H1 (cell line): ENCODE measurements at regions not wholly inside any gene's neighbourhood (a gene's known extent, or its start where the extent isn't known, plus 50 kb on each side); places are given as distances from the start of the nearest gene placed in this dataset.

ENCODE experiments used
- CTCF ChIA-PET: fragments of 300-600 bp; sonication (Branson Sonifier 250); formaldehyde crosslinking; loops from one replicate; lab custom pipeline; 2021; ENCODE audit not compliant: partially characterized antibody; lab: Charles Lee
- POLR2A ChIA-PET: fragments of 300-600 bp; sonication (Branson Sonifier 250); formaldehyde crosslinking; loops from one replicate; lab custom pipeline; 2021; ENCODE audit warnings: inconsistent platforms; ENCODE audit not compliant: partially characterized antibody; lab: Charles Lee
- DNase-seq, 2 experiments: peaks; one replicate each; pipeline versions ENCODE4 v3.0.0 to v3.0.0-alpha.2; 2010 to 2022; ENCODE audit warnings: low spot score in 2 of 2, low read depth in 1 of 2, mixed read lengths in 1 of 2
- FAIRE-seq: peaks from 2 replicates; lab custom pipeline; 2011; peaks lifted over from hg19 to GRCh38; lab: Jason Lieb, UNC
- H2AFZ ChIP-seq: 2 replicates; pipeline ENCODE4 v1.8.1; 2012; ENCODE audit warnings: low read length, inconsistent platforms
- H2AK5ac ChIP-seq: 2 replicates; pipeline ENCODE4 v1.6.1; 2013; ENCODE audit warnings: low read depth, low read length
- H2BK120ac ChIP-seq: replicated peaks from 2 replicates; pipeline ENCODE3; 2013; ENCODE audit warnings: low read depth, low read length, inconsistent platforms
- H2BK12ac ChIP-seq: 2 replicates; pipeline ENCODE4 v1.6.1; 2013; ENCODE audit warnings: low read depth, low read length
- H2BK15ac ChIP-seq: 2 replicates; pipeline ENCODE4 v1.6.1; 2013; ENCODE audit warnings: low read length
- H2BK20ac ChIP-seq: 2 replicates; pipeline ENCODE4 v1.6.1; 2013; ENCODE audit warnings: low read length
- H2BK5ac ChIP-seq: 2 replicates; pipeline ENCODE4 v1.6.1; 2013; ENCODE audit warnings: low read depth, low read length
- H3K14ac ChIP-seq: 2 replicates; pipeline ENCODE4 v1.6.1; 2013; ENCODE audit warnings: inconsistent platforms; ENCODE audit not compliant: insufficient read length
- H3K18ac ChIP-seq: 2 replicates; pipeline ENCODE4 v1.6.1; 2013; ENCODE audit warnings: low read length; ENCODE audit errors: extremely low read depth
- H3K23ac ChIP-seq: 2 replicates; pipeline ENCODE4 v1.6.1; 2013; ENCODE audit warnings: inconsistent platforms; ENCODE audit not compliant: insufficient read length
- H3K23me2 ChIP-seq: 2 replicates; pipeline ENCODE4 v1.6.1; 2013; ENCODE audit warnings: low read depth, low read length
- H3K27ac ChIP-seq: 2 replicates; pipeline ENCODE4 v1.6.1; 2011; ENCODE audit warnings: low read depth, low read length, inconsistent platforms
- H3K27me3 ChIP-seq, 4 experiments: replicated peaks in 1 of 4; 1 replicate in 1 of 4; 2 replicates in 3 of 4; pipeline versions ENCODE4 v1.6.1 to v1.8.1; 2011 to 2013; ENCODE audit warnings: low read length in 3 of 4, mild to moderate bottlenecking in 3 of 4, inconsistent platforms in 2 of 4, mixed read lengths in 2 of 4, moderate library complexity in 1 of 4; ENCODE audit not compliant: control insufficient read depth in 3 of 4, insufficient read depth in 3 of 4; ENCODE audit errors: extremely low read depth in 1 of 4
- H3K36me3 ChIP-seq, 4 experiments: 2 replicates each; pipeline versions ENCODE4 v1.6.1 to v1.8.1; 2011 to 2013; ENCODE audit warnings: mild to moderate bottlenecking in 4 of 4, low read length in 3 of 4, moderate library complexity in 2 of 4, control low read depth in 1 of 4, inconsistent platforms in 1 of 4; ENCODE audit not compliant: insufficient read depth in 4 of 4, control insufficient read depth in 2 of 4
- H3K4ac ChIP-seq: replicated peaks from 2 replicates; pipeline ENCODE3; 2013; ENCODE audit warnings: low read length, low read depth, mixed read lengths, inconsistent platforms; ENCODE audit not compliant: insufficient read length
- H3K4me1 ChIP-seq, 4 experiments: replicated peaks in 1 of 4; 1 replicate in 1 of 4; 2 replicates in 3 of 4; pipeline versions ENCODE4 v1.6.1 to v1.8.1; 2011 to 2013; ENCODE audit warnings: low read length in 3 of 4, inconsistent platforms in 2 of 4, mixed read lengths in 1 of 4; ENCODE audit not compliant: insufficient read depth in 4 of 4, control insufficient read depth in 3 of 4
- H3K4me2 ChIP-seq, 2 experiments: 2 replicates each; pipeline versions ENCODE4 v1.6.1 to v1.8.1; 2011 to 2013; ENCODE audit warnings: low read depth in 2 of 2, low read length in 2 of 2, control low read depth in 1 of 2, inconsistent platforms in 1 of 2, mild to moderate bottlenecking in 1 of 2; ENCODE audit not compliant: insufficient read depth in 1 of 2
- H3K4me3 ChIP-seq, 4 experiments: fragments of 200-600, 300-600 bp in 1 of 4; sonication (generic), shearing (Covaris generic), sonication (Bioruptor Twin) in 1 of 4; 2 replicates each; pipeline versions ENCODE4 v1.5.1 to v1.8.1; 2011 to 2016; ENCODE audit warnings: low read length in 4 of 4, low read depth in 3 of 4, control low read depth in 2 of 4, inconsistent platforms in 2 of 4, mild to moderate bottlenecking in 2 of 4, mixed read lengths in 1 of 4, moderate library complexity in 1 of 4; ENCODE audit not compliant: insufficient read depth in 2 of 4; ENCODE audit errors: extremely low read depth in 1 of 4
- H3K56ac ChIP-seq: replicated peaks from 2 replicates; pipeline ENCODE3; 2013; ENCODE audit warnings: low read depth, mild to moderate bottlenecking, mixed read lengths, low read length, inconsistent platforms; ENCODE audit not compliant: insufficient read length
- H3K79me1 ChIP-seq: 2 replicates; pipeline ENCODE4 v1.6.1; 2013; ENCODE audit warnings: low read depth, low read length, control low read depth
- H3K79me2 ChIP-seq, 2 experiments: 2 replicates each; pipeline versions ENCODE4 v1.6.1 to v1.8.1; 2012 to 2013; ENCODE audit warnings: low read length in 2 of 2, mild to moderate bottlenecking in 2 of 2, inconsistent platforms in 1 of 2; ENCODE audit not compliant: insufficient read depth in 2 of 2, control insufficient read depth in 1 of 2
- H3K9ac ChIP-seq, 4 experiments: replicated peaks in 1 of 4; 1 replicate in 1 of 4; 2 replicates in 3 of 4; pipeline versions ENCODE4 v1.6.1 to v1.8.1; 2011 to 2013; ENCODE audit warnings: low read depth in 3 of 4, low read length in 3 of 4, control low read depth in 2 of 4, mild to moderate bottlenecking in 2 of 4, moderate library complexity in 2 of 4, inconsistent platforms in 1 of 4; ENCODE audit errors: extremely low read depth in 1 of 4
- H3K9me3 ChIP-seq, 2 experiments: 2 replicates each; pipeline versions ENCODE4 v1.6.1 to v1.8.1; 2012 to 2013; ENCODE audit warnings: mild to moderate bottlenecking in 2 of 2, moderate library complexity in 2 of 2, control low read depth in 1 of 2, inconsistent platforms in 1 of 2, low read depth in 1 of 2, low read length in 1 of 2, mixed read lengths in 1 of 2; ENCODE audit not compliant: insufficient read depth in 2 of 2
- H4K20me1 ChIP-seq, 2 experiments: replicated peaks in 1 of 2; 2 replicates each; pipeline versions ENCODE3 to v1.8.1; 2011 to 2013; ENCODE audit warnings: inconsistent platforms in 2 of 2, low read length in 2 of 2, mild to moderate bottlenecking in 1 of 2; ENCODE audit not compliant: insufficient read depth in 2 of 2, control insufficient read depth in 1 of 2
- H4K5ac ChIP-seq: 2 replicates; pipeline ENCODE4 v1.6.1; 2013; ENCODE audit warnings: low read length, low read depth, mixed read lengths, inconsistent platforms; ENCODE audit not compliant: insufficient read length
- H4K8ac ChIP-seq: 2 replicates; pipeline ENCODE4 v1.8.0; 2013; ENCODE audit warnings: mild to moderate bottlenecking, moderate library complexity, low read length, inconsistent platforms; ENCODE audit not compliant: insufficient read depth; ENCODE audit errors: extremely low read depth
- H4K91ac ChIP-seq: replicated peaks from 2 replicates; pipeline ENCODE3; 2013; ENCODE audit warnings: low read length, mixed read lengths, inconsistent platforms; ENCODE audit not compliant: insufficient read length
- BACH1 ChIP-seq: IDR thresholded peaks from 2 replicates; pipeline ENCODE4 v1.6.1; 2012; ENCODE audit warnings: low read length, improper control_type of control experiment
- CBX5 ChIP-seq: fragments of 300-800, 300-1000 bp; sonication (generic); IDR thresholded peaks from 2 replicates; pipeline ENCODE4 v1.7.1; 2016; ENCODE audit warnings: antibody characterized with exemption, low read length, low read depth
- CBX8 ChIP-seq: fragments of 300-800, 300-1000 bp; sonication (generic); IDR thresholded peaks from 2 replicates; pipeline ENCODE4 v1.7.1; 2016; ENCODE audit warnings: low read depth, low read length, borderline replicate concordance
- GTF2F1 ChIP-seq: IDR thresholded peaks from 2 replicates; pipeline ENCODE4 v1.6.1; 2012; ENCODE audit warnings: low read depth, low read length, improper control_type of control experiment, borderline replicate concordance
- RXRA ChIP-seq: IDR thresholded peaks from 2 replicates; pipeline ENCODE4 v1.6.1; 2011; ENCODE audit warnings: low read depth, mild to moderate bottlenecking, low read length, moderate library complexity; ENCODE audit not compliant: insufficient read depth
- TBP ChIP-seq: IDR thresholded peaks from 2 replicates; pipeline ENCODE4 v1.6.1; 2011; ENCODE audit warnings: low read depth, low read length, improper control_type of control experiment
- TEAD4 ChIP-seq: IDR thresholded peaks from 2 replicates; pipeline ENCODE4 v1.6.1; 2012; ENCODE audit warnings: low read depth, low read length, inconsistent platforms, mixed read lengths
- WGBS, 2 experiments: shearing (Covaris generic) in 1 of 2; methylation state at CpG; one replicate each; pipeline versions ENCODE4 v1.1.6 to v1.1.7; 2013 to 2015; ENCODE audit warnings: low lambda C conversion rate in 2 of 2, mixed read lengths in 2 of 2, inconsistent platforms in 1 of 2, low coverage in 1 of 2, missing lambda C conversion rate in 1 of 2; ENCODE audit not compliant: insufficient replicate concordance in 2 of 2, insufficient coverage in 1 of 2, insufficient read length in 1 of 2; ENCODE audit errors: extremely low coverage in 1 of 2, missing lambda C conversion rate in 1 of 2; 5-methylcytosine and 5-hydroxymethylcytosine counted together

GRCh38 chr3:168548719-168549118 lies 453.0 kb upstream of the GOLIM4 start:
- Histone ChIP-seq H3K4ac (no peak overlapping the region), H2AFZ (no peak overlapping the region), H3K23me2 (no peaks in the 10 kb centered on the region), H3K9ac (no peak overlapping the region), H3K36me3 (no peaks in the 10 kb centered on the region), H4K20me1 (no peaks in the 10 kb centered on the region), H3K79me1 (no peaks in the 10 kb centered on the region), H4K5ac (no peak overlapping the region), H3K79me2 (no peaks in the 10 kb centered on the region), H2BK15ac (no peak overlapping the region), H3K18ac (no peak overlapping the region), H3K9me3 (no peaks in the 10 kb centered on the region), H3K23ac (no peak overlapping the region), H2BK20ac (no peak overlapping the region), H3K4me1 (peaks cover 2 to 9% (median 4%) of the 10 kb centered on the region in 4 experiments; a peak in 4 of 7 replicates), H3K27ac (no peak overlapping the region), H3K4me2 (no peak overlapping the region), H2BK12ac (no peak overlapping the region), H3K27me3 (no peaks in the 10 kb centered on the region), H4K8ac (no peak overlapping the region), H4K91ac (no peak overlapping the region), H3K56ac (no peak overlapping the region), H2BK120ac (no peak overlapping the region), H2BK5ac (no peak overlapping the region), H2AK5ac (no peak overlapping the region), H3K14ac (no peak overlapping the region), H3K4me3 (no peak overlapping the region)
- TF ChIP-seq TBP, result no peak
- no peak for TF ChIP-seq CBX8
- no peak for TF ChIP-seq GTF2F1
- no peak for TF ChIP-seq RXRA
- TF ChIP-seq BACH1, result no peak
- no peak for TF ChIP-seq TEAD4
- no peak for TF ChIP-seq CBX5
- WGBS, 2 experiments, result 74% methylated on average over 2 of the region's 2 CpGs; no CpG with 5 or more reads in 1 of the 2 experiments
- DNase-seq, result no peak
- ChIA-PET POLR2A (no interaction called here), CTCF (interaction anchor here (0.8 to 1.2 kb wide), 2 partner anchors 16 to 22 kb away, joined by 3 read pairs; no protein-coding TSS in a partner anchor)
- FAIRE-seq, result no peak
